WERI-Rb-1 (cell line): ENCODE measurements at regions not wholly inside any gene's neighbourhood (a gene's known extent, or its start where the extent isn't known, plus 50 kb on each side); places are given as distances from the start of the nearest gene placed in this dataset.

ENCODE experiments used
- DNase-seq: peaks from one replicate; pipeline ENCODE4 v3.0.0-alpha.2; 2020
- H3K27ac ChIP-seq: fragments of 250-450 bp; sonication (Bioruptor Pico); 2 replicates; pipeline ENCODE4 v1.5.1; 2020; ENCODE audit warnings: mild to moderate bottlenecking, moderate library complexity
- H3K27me3 ChIP-seq: fragments of 250-450 bp; sonication (Bioruptor Pico); 2 replicates; pipeline ENCODE4 v1.5.1; 2021; ENCODE audit warnings: mild to moderate bottlenecking, low read depth, moderate library complexity; ENCODE audit not compliant: insufficient read depth, severe bottlenecking
- H3K36me3 ChIP-seq: fragments of 250-450 bp; sonication (Bioruptor Pico); 2 replicates; pipeline ENCODE4 v1.5.1; 2020; ENCODE audit warnings: mild to moderate bottlenecking, moderate library complexity
- H3K4me3 ChIP-seq: 2 replicates; pipeline ENCODE4 v1.5.1; 2011; ENCODE audit warnings: low read depth, mild to moderate bottlenecking, control low read depth, low read length
- H3K9me3 ChIP-seq: fragments of 250-450 bp; sonication (Bioruptor Pico); 2 replicates; pipeline ENCODE4 v1.5.1; 2021; ENCODE audit warnings: mild to moderate bottlenecking, moderate library complexity; ENCODE audit not compliant: severe bottlenecking
- CTCF ChIP-seq: IDR thresholded peaks from 2 replicates; pipeline ENCODE4 v1.5.1; 2011; ENCODE audit warnings: low read depth, mild to moderate bottlenecking, control low read depth, inconsistent platforms, low read length

GRCh38 chr19:33963514-33963913 lies 166.8 kb downstream of the KCTD15 start:
- Histone ChIP-seq H3K9me3 (peaks cover 2% of the 10 kb centered on the region), H3K27me3 (no peaks in the 10 kb centered on the region), H3K4me3 (no peak overlapping the region), H3K36me3 (no peaks in the 10 kb centered on the region), H3K27ac (no peak overlapping the region)
- TF ChIP-seq CTCF = no peak
- DNase-seq = no peak

GRCh38 chr19:33971073-33971472 lies 174.4 kb downstream of the KCTD15 start:
- Histone ChIP-seq H3K9me3 (peaks cover 6% of the 10 kb centered on the region), H3K27ac (no peak overlapping the region), H3K36me3 (no peaks in the 10 kb centered on the region), H3K27me3 (no peaks in the 10 kb centered on the region), H3K4me3 (no peak overlapping the region)
- DNase-seq = no peak
- TF ChIP-seq CTCF = no peak

GRCh38 chr19:33977756-33978685 lies 181.4 kb downstream of the KCTD15 start:
- no peak overlapping the region for H3K4me3 ChIP-seq
- H3K36me3 ChIP-seq = no peaks in the 10 kb centered on the region
- no peak for DNase-seq
- H3K27me3 ChIP-seq = no peaks in the 10 kb centered on the region
- TF ChIP-seq CTCF = no peak
- H3K9me3 ChIP-seq = peaks cover 5% of the 10 kb centered on the region
- H3K27ac ChIP-seq = no peak overlapping the region

GRCh38 chr19:33982706-33983105 lies 186.0 kb downstream of the KCTD15 start:
- no peaks in the 10 kb centered on the region for H3K27me3 ChIP-seq
- H3K4me3 ChIP-seq = no peak overlapping the region
- peaks cover 5% of the 10 kb centered on the region for H3K9me3 ChIP-seq
- no peak for TF ChIP-seq CTCF
- no peak overlapping the region for H3K27ac ChIP-seq
- DNase-seq = no peak
- no peaks in the 10 kb centered on the region for H3K36me3 ChIP-seq

GRCh38 chr19:33988601-33989000 lies 183.7 kb upstream of the LSM14A start:
- no peak overlapping the region for H3K27ac ChIP-seq
- no peak for TF ChIP-seq CTCF
- DNase-seq = no peak
- H3K4me3 ChIP-seq = no peak overlapping the region
- H3K36me3 ChIP-seq = no peaks in the 10 kb centered on the region
- no peaks in the 10 kb centered on the region for H3K27me3 ChIP-seq
- H3K9me3 ChIP-seq = peaks cover 3% of the 10 kb centered on the region
